ENCODE measurements at regions not wholly inside any gene's neighbourhood (a gene's known extent, or its start where the extent isn't known, plus 50 kb on each side); places are given as distances from the start of the nearest gene placed in this dataset.

GRCh38 chr1:101323535-101323934 is 86.7 kb downstream of the S1PR1 start:
- TF ChIP-seq ELF4 (IDR thresholded peaks at IDR 0.05) (no peak), LEF1 (IDR thresholded peaks at IDR 0.05; ENCODE audit: borderline replicate concordance) (no peak), SUZ12 (IDR thresholded peaks at IDR 0.05) (no peak), L3MBTL2 (conservative IDR thresholded peaks at IDR 0.05) (no peak), FOXA1 (IDR thresholded peaks at IDR 0.05) (no peak), TARDBP (IDR thresholded peaks at IDR 0.05) (no peak)
